ENCODE measurements at regions not wholly inside any gene's neighbourhood (a gene's known extent, or its start where the extent isn't known, plus 50 kb on each side); places are given as distances from the start of the nearest gene placed in this dataset.

GRCh38 chr7:148484486-148484885, 106.1 kb upstream of the C7orf33 start:
- no peaks in the 10 kb centered on the region for H3K27me3 ChIP-seq (ENCODE audit: insufficient read depth)
- TF ChIP-seq IRF3 (IDR thresholded peaks at IDR 0.05; ENCODE audit: low read depth, low read length) (no peak), SMC3 (IDR thresholded peaks at IDR 0.05; ENCODE audit: low read depth, low read length) (no peak), FOXM1 (IDR thresholded peaks at IDR 0.05; ENCODE audit: low read depth) (no peak), TAF1 (IDR thresholded peaks at IDR 0.05; ENCODE audit: borderline replicate concordance, low read depth, low read length) (no peak), USF1 (IDR thresholded peaks at IDR 0.05; ENCODE audit: borderline replicate concordance, low read depth) (no peak), EZH2phosphoT487 (IDR thresholded peaks at IDR 0.05; ENCODE audit: borderline replicate concordance, low read depth) (no peak)
- TF ChIP-seq, protein P1, sequence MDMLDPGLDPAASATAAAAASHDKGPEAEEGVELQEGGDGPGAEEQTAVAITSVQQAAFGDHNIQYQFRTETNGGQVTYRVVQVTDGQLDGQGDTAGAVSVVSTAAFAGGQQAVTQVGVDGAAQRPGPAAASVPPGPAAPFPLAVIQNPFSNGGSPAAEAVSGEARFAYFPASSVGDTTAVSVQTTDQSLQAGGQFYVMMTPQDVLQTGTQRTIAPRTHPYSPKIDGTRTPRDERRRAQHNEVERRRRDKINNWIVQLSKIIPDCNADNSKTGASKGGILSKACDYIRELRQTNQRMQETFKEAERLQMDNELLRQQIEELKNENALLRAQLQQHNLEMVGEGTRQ (IDR thresholded peaks at IDR 0.05; ENCODE audit: borderline replicate concordance, low read depth, low read length), result no peak
- DNase-seq, result no peak
- WGBS (ENCODE audit: low lambda C conversion rate), result 89% methylated on average over 3 of the region's 3 CpGs
- no peak overlapping the region for H3K4me2 ChIP-seq
- POLR2A ChIA-PET, result no interaction called here
- H3K9me2 ChIP-seq, result no peaks in the 10 kb centered on the region
- no peaks in the 10 kb centered on the region for H3K9me3 ChIP-seq
- no peaks in the 10 kb centered on the region for H4K20me1 ChIP-seq (ENCODE audit: insufficient read depth)
- no peaks in the 10 kb centered on the region for H3K36me3 ChIP-seq (replicated peaks in 1 of 2; ENCODE audit: control insufficient read depth in 1 of 2, insufficient read depth in 2 of 2, low read length in 1 of 2)
- H3K4me1 ChIP-seq (ENCODE audit: control insufficient read depth in 1 of 2, insufficient read depth in 2 of 2, low read depth in 1 of 2, low read length in 1 of 2), result peaks cover 0 to 10% of the 10 kb centered on the region in 2 experiments; a peak in 2 of 4 replicates
- CTCF ChIA-PET, result interaction anchor here (1.2 to 3.7 kb wide), 4 partner anchors 19 to 222 kb away, joined by 4 to 21 read pairs (median 10); no protein-coding TSS in a partner anchor
- H3K4me3 ChIP-seq (ENCODE audit: low read depth in 2 of 2, low read length in 1 of 2), result no peak overlapping the region
- H3K79me2 ChIP-seq (ENCODE audit: insufficient read depth), result no peaks in the 10 kb centered on the region
- H3K27ac ChIP-seq (ENCODE audit: low read depth in 2 of 2, low read length in 1 of 2), result no peak overlapping the region
- no peak overlapping the region for H3K9ac ChIP-seq
- H3F3A ChIP-seq (replicated peaks; ENCODE audit: insufficient read depth), result no peaks in the 10 kb centered on the region
- H2AFZ ChIP-seq (ENCODE audit: low read depth), result no peak overlapping the region

DNA sequence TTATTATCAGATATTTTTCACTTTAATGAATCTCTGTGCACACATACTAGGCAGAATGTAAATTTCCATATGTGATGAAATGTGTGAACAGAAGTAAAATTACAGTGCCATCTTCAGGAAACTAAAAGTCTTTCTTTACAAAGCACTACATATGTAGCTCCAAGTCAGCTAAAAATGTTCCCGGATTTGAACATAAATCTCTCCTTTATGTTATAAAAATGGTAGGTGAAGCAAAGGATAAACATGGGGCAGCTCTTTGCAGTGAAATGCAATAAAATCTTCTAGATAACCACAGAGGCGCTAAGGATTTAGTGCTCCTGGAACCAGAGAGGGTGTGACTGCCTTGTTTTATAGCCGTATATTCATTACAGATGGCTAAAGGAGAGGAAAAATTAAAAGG, 104.9 kb upstream of the C7orf33 start:
- DNase-seq, result no peak
- no peak overlapping the region for H2AFZ ChIP-seq (ENCODE audit: low read depth)
- H3K4me1 ChIP-seq (ENCODE audit: control insufficient read depth in 1 of 2, insufficient read depth in 2 of 2, low read depth in 1 of 2, low read length in 1 of 2), result peaks cover 0 to 10% of the 10 kb centered on the region in 2 experiments; a peak in 2 of 4 replicates
- no peaks in the 10 kb centered on the region for H3F3A ChIP-seq (replicated peaks; ENCODE audit: insufficient read depth)
- CTCF ChIA-PET, result interaction anchor here (0.6 to 2.0 kb wide), 12 partner anchors 10 to 243 kb away, joined by 3 to 13 read pairs (median 4); no protein-coding TSS in a partner anchor
- H3K79me2 ChIP-seq (ENCODE audit: insufficient read depth), result no peaks in the 10 kb centered on the region
- H3K9me2 ChIP-seq, result no peaks in the 10 kb centered on the region
- H3K36me3 ChIP-seq (replicated peaks in 1 of 2; ENCODE audit: control insufficient read depth in 1 of 2, insufficient read depth in 2 of 2, low read length in 1 of 2), result no peaks in the 10 kb centered on the region
- H3K4me2 ChIP-seq, result no peak overlapping the region
- POLR2A ChIA-PET, result no interaction called here
- H3K4me3 ChIP-seq (ENCODE audit: low read depth in 2 of 2, low read length in 1 of 2), result no peak overlapping the region
- H3K27ac ChIP-seq (ENCODE audit: low read depth in 2 of 2, low read length in 1 of 2), result no peak overlapping the region
- no peaks in the 10 kb centered on the region for H3K9me3 ChIP-seq
- H3K9ac ChIP-seq, result no peak overlapping the region
- TF ChIP-seq RAD21 (IDR thresholded peaks at IDR 0.05; ENCODE audit: low read length), result peak; percentile 60
- TF ChIP-seq, protein P2, sequence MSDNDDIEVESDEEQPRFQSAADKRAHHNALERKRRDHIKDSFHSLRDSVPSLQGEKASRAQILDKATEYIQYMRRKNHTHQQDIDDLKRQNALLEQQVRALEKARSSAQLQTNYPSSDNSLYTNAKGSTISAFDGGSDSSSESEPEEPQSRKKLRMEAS (IDR thresholded peaks at IDR 0.05; ENCODE audit: low read depth), result no peak
- TF ChIP-seq CTCF (IDR thresholded peaks at IDR 0.05), result peak; percentile 57
- peak; percentile 39 for TF ChIP-seq SMC3 (IDR thresholded peaks at IDR 0.05; ENCODE audit: low read depth, low read length)
- H3K27me3 ChIP-seq (ENCODE audit: insufficient read depth), result no peaks in the 10 kb centered on the region
- WGBS (ENCODE audit: low lambda C conversion rate), result 46% methylated on average over 3 of the region's 3 CpGs
- no peaks in the 10 kb centered on the region for H4K20me1 ChIP-seq (ENCODE audit: insufficient read depth)

All from SK-N-SH (cell line).